GM12878 (cell line): ENCODE measurements at regions not wholly inside any gene's neighbourhood (a gene's known extent, or its start where the extent isn't known, plus 50 kb on each side); places are given as distances from the start of the nearest gene placed in this dataset.

Experiments
- ATAC-seq: fragments of 200-7000 bp; cut with Tn5 transposase; 3 replicates; pipeline ENCODE4 v1.9.1; 2020; ENCODE audit warnings: mild to moderate bottlenecking, moderate library complexity
- BruUV-seq: library from RNA; stranded (reverse); fragments of 400-500 nt; replicated peaks from 2 replicates; lab custom pipeline; 2021; lab: Mats Ljungman, UMichigan
- CTCF ChIA-PET: fragments of 300-600 bp; sonication (Branson Sonifier 250); formaldehyde crosslinking; extraction: SDS; loops from one replicate; lab custom pipeline; 2021; ENCODE audit warnings: inconsistent platforms; lab: Yijun Ruan, JAX
- POLR2A ChIA-PET: fragments of 350-600 bp; formaldehyde crosslinking; extraction: SDS; loops from one replicate; lab custom pipeline; 2021; ENCODE audit warnings: inconsistent platforms; lab: Charles Lee
- RAD21 ChIA-PET: fragments of 300-600 bp; sonication (Branson Sonifier 250); formaldehyde crosslinking; loops from one replicate; lab custom pipeline; 2023; ENCODE audit warnings: antibody characterized with exemption; ENCODE audit not compliant: unreplicated experiment; lab: Charles Lee
- SMC1A ChIA-PET: fragments of 300-600 bp; sonication (Branson Sonifier 250); formaldehyde crosslinking; loops from one replicate; lab custom pipeline; 2023; ENCODE audit not compliant: unreplicated experiment, uncharacterized antibody; lab: Charles Lee
- DNase-seq: peaks from one replicate; pipeline ENCODE4 v3.0.0-alpha.2; 2011; ENCODE audit warnings: low read depth, low spot score
- FAIRE-seq: peaks from 3 replicates; lab custom pipeline; 2011; peaks lifted over from hg19 to GRCh38; lab: Jason Lieb, UNC
- H2AFZ ChIP-seq: 2 replicates; pipeline ENCODE4 v1.6.0; 2011; ENCODE audit warnings: low read depth, low read length, control low read depth; ENCODE audit not compliant: control insufficient read depth
- H3K27ac ChIP-seq: 2 replicates; pipeline ENCODE4 v1.5.1; 2011; ENCODE audit warnings: control low read depth; ENCODE audit not compliant: control insufficient read depth, insufficient read depth
- H3K27me3 ChIP-seq, 2 experiments: replicated peaks in 1 of 2; 2 replicates each; pipeline versions ENCODE4 v1.6.0 to v1.6.1; 2011; ENCODE audit warnings: low read length in 1 of 2; ENCODE audit not compliant: control insufficient read depth in 2 of 2, insufficient read depth in 2 of 2
- H3K36me3 ChIP-seq, 2 experiments: 2 replicates each; pipeline ENCODE4 v1.5.1; 2011; ENCODE audit warnings: low read length in 1 of 2; ENCODE audit not compliant: control insufficient read depth in 2 of 2, insufficient read depth in 2 of 2
- H3K4me1 ChIP-seq: 2 replicates; pipeline ENCODE4 v1.6.1; 2011; ENCODE audit warnings: mild to moderate bottlenecking, low read length, moderate library complexity, mixed read lengths; ENCODE audit not compliant: control insufficient read depth, insufficient read depth
- H3K4me2 ChIP-seq: 2 replicates; pipeline ENCODE4 v1.6.0; 2011; ENCODE audit warnings: control low read depth; ENCODE audit not compliant: control insufficient read depth, insufficient read depth
- H3K4me3 ChIP-seq: fragments of 200-600 bp; sonication (generic); 2 replicates; pipeline ENCODE4 v1.5.1; 2016
- H3K79me2 ChIP-seq: 2 replicates; pipeline ENCODE4 v1.6.0; 2011; ENCODE audit warnings: low read length; ENCODE audit not compliant: control insufficient read depth, insufficient read depth
- H3K9ac ChIP-seq: 2 replicates; pipeline ENCODE4 v1.8.0; 2011; ENCODE audit warnings: low read length, control low read depth, mixed read lengths; ENCODE audit not compliant: control insufficient read depth, insufficient read depth
- H3K9me3 ChIP-seq: replicated peaks from 3 replicates; pipeline ENCODE4 v1.5.1; 2011; ENCODE audit warnings: mild to moderate bottlenecking, low read length; ENCODE audit not compliant: control insufficient read depth, insufficient read depth
- H4K20me1 ChIP-seq: 2 replicates; pipeline ENCODE4 v1.6.0; 2011; ENCODE audit not compliant: control insufficient read depth, insufficient read depth
- ZBTB40 ChIP-seq: fragments of 450-650 bp; IDR thresholded peaks from 2 replicates; pipeline ENCODE4 v1.6.1; 2016; ENCODE audit warnings: mild to moderate bottlenecking, moderate library complexity, borderline replicate concordance
- in situ Hi-C: fragments of 300-500 bp; cut with MboI; formaldehyde crosslinking; loops from 9 replicates; pipeline ENCODE4 v1.14.3; 2018; ENCODE audit warnings: mixed read lengths
- intact Hi-C: fragments of 100-400 bp; cut with micrococcal nuclease; formaldehyde crosslinking; loops from one replicate; pipeline ENCODE4 v1.14.2; 2022; ENCODE audit not compliant: unreplicated experiment

DNA sequence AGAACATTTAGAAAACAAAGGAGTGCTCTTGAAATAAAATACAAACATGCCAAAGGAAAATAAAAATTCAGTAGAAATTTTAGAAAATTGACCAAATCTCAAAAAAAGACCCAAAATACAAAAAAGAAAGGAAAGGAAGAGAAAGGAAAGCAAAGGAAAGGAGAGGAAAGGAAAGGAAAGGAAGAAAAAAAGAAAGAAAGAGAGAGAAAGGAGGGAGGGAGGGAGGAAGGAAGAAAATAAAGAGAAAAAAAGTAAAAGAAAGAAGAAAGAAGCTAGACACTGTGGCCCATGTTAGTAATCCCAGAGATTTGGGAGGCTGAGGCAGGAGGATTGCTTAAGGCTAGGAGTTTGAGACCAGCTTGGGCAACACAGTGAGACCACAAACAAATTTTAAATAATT, 500.1 kb upstream of the VRK2 start:
- SMC1A ChIA-PET = no interaction called here
- no TSS peak for BruUV-seq
- in situ Hi-C loops = no loop called here

More for the DNA sequence above, 500.1 kb upstream of the VRK2 start:
- H3K36me3 ChIP-seq = no peaks in the 10 kb centered on the region
- no peak overlapping the region for H2AFZ ChIP-seq
- no peaks in the 10 kb centered on the region for H3K79me2 ChIP-seq
- no peaks in the 10 kb centered on the region for H4K20me1 ChIP-seq
- no peak for DNase-seq
- FAIRE-seq = no peak
- TF ChIP-seq ZBTB40 = no peak
- no peak overlapping the region for H3K9ac ChIP-seq
- no peaks in the 10 kb centered on the region for H3K27me3 ChIP-seq
- no peak overlapping the region for H3K4me3 ChIP-seq
- no peaks in the 10 kb centered on the region for H3K9me3 ChIP-seq
- H3K4me2 ChIP-seq = no peak overlapping the region
- no peak for ATAC-seq
- intact Hi-C loops = loop anchor here (5.0 kb wide), 1 partner anchor 176 kb away; no protein-coding TSS in a partner anchor
- ChIA-PET RAD21 (no interaction called here), POLR2A (no interaction called here), CTCF (interaction anchor here (0.7 kb wide), 1 partner anchor 51 kb away, joined by 4 read pairs; no protein-coding TSS in a partner anchor)
- H3K4me1 ChIP-seq = no peaks in the 10 kb centered on the region
- H3K27ac ChIP-seq = no peak overlapping the region
